ENCODE measurements at regions not wholly inside any gene's neighbourhood (a gene's known extent, or its start where the extent isn't known, plus 50 kb on each side); places are given as distances from the start of the nearest gene placed in this dataset.

GRCh38 chr9:13588151-13589033 lies 308.9 kb upstream of the MPDZ start:
- FAIRE-seq: no peak

GRCh38 chr9:13587571-13587970 lies 308.1 kb upstream of the MPDZ start:
- FAIRE-seq: no peak

- FAIRE-seq: no peak
Measured at GRCh38 chr9:13586587-13587374, 307.3 kb upstream of the MPDZ start.

GRCh38 chr9:13580760-13581159 lies 301.3 kb upstream of the MPDZ start:
- FAIRE-seq: no peak

- FAIRE-seq: no peak
Measured at GRCh38 chr9:13580131-13580530, 300.6 kb upstream of the MPDZ start.

GRCh38 chr9:13576101-13576500 lies 296.6 kb upstream of the MPDZ start:
- FAIRE-seq: no peak

GRCh38 chr9:13575558-13575957 lies 296.1 kb upstream of the MPDZ start:
- FAIRE-seq: no peak

- no peak for FAIRE-seq
Measured at GRCh38 chr9:13570068-13570974, 290.8 kb upstream of the MPDZ start.

- FAIRE-seq: no peak
Measured at GRCh38 chr9:13569602-13570067, 290.1 kb upstream of the MPDZ start.

- FAIRE-seq: no peak
Measured at GRCh38 chr9:13568841-13569601, 289.5 kb upstream of the MPDZ start.

GRCh38 chr9:13568405-13568804 lies 288.9 kb upstream of the MPDZ start:
- no peak for FAIRE-seq

GRCh38 chr9:13567833-13568232 lies 288.3 kb upstream of the MPDZ start:
- FAIRE-seq: no peak

- FAIRE-seq: no peak
Measured at GRCh38 chr9:13557746-13558145, 278.3 kb upstream of the MPDZ start.

GRCh38 chr9:13556656-13557055 lies 277.2 kb upstream of the MPDZ start:
- no peak for FAIRE-seq

- no peak for FAIRE-seq
Measured at GRCh38 chr9:13555989-13556500, 276.6 kb upstream of the MPDZ start.

- no peak for FAIRE-seq
Measured at GRCh38 chr9:13555516-13555915, 276.0 kb upstream of the MPDZ start.

- no peak for FAIRE-seq
Measured at GRCh38 chr9:13554626-13555025, 275.1 kb upstream of the MPDZ start.

- no peak for FAIRE-seq
Measured at GRCh38 chr9:13552606-13553215, 273.2 kb upstream of the MPDZ start.

- FAIRE-seq: no peak
Measured at GRCh38 chr9:13550519-13550918, 271.0 kb upstream of the MPDZ start.

- FAIRE-seq: no peak
Measured at GRCh38 chr9:13548535-13548934, 269.0 kb upstream of the MPDZ start.

GRCh38 chr9:13535141-13535540 lies 255.6 kb upstream of the MPDZ start:
- FAIRE-seq: no peak

All from colon (tissue), 2 donors.